ENCODE measurements at regions not wholly inside any gene's neighbourhood (a gene's known extent, or its start where the extent isn't known, plus 50 kb on each side); places are given as distances from the start of the nearest gene placed in this dataset.
"Not testable (repeated sequence)": the region's sequence is repeated elsewhere in the genome, so short reads cannot be mapped to it uniquely, and the experiment has no call there.

DNA sequence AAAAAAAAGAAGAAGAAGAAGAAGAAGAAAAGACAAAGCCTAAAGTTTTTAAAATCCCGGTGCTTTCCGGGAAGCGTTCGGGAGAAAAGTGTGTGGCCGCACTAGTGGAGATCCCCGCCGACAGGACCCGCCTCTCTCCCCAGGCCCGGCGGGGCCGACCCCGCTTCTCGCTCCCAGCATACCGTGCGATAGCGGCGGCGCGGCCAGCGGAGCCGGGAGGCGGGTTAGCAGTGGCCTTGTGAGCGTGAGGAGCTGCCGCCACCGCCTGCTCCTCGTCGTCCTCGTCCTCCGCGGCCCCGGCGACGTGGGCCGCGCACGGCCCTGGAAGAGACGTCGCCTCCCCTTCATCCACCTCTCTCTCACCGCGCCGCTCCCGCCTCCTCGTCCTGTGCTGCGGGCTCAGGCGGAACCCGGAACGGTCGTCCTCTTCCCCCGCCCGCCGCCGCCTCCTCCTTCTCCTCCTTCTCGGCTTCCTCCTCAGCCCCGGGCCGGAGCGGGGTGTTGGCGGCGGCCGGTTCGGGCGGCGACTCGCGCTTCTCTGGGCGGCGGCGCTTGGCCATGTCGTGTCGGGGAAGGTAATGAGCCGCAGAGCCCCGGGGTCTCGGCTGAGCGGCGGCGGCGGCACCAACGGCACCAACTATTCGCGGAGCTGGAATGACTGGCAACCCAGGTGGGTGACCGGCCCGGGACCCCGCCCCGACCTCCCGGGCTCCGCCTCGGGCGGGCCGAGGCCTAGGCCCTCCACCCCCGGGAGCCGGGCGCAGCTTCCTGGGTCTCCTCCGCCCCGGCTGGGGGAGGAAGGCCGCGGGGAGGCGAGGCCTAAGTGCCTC lies 62.6 kb upstream of the CDR2 start:
- H3K36me3 ChIP-seq (ENCODE audit: insufficient read depth in 1 of 2, low read depth in 1 of 2); H3K4me1 ChIP-seq; intact Hi-C loops (cut with DNase I); H3K27me3 ChIP-seq (ENCODE audit: insufficient read depth in 3 of 3, low read length in 2 of 3); H3K9me3 ChIP-seq: not testable (repeated sequence)
- peak; percentile 75 to 85 for DNase-seq
- Histone ChIP-seq H3K4me3 (peak overlapping the region; percentile 81), H3K27ac (peak overlapping the region; percentile 96)
- WGBS, 3 donors, result 0% methylated on average over 56 to 95 of the region's 96 CpGs
- peak; percentile 87 to 93 (median 89) for ATAC-seq

DNA sequence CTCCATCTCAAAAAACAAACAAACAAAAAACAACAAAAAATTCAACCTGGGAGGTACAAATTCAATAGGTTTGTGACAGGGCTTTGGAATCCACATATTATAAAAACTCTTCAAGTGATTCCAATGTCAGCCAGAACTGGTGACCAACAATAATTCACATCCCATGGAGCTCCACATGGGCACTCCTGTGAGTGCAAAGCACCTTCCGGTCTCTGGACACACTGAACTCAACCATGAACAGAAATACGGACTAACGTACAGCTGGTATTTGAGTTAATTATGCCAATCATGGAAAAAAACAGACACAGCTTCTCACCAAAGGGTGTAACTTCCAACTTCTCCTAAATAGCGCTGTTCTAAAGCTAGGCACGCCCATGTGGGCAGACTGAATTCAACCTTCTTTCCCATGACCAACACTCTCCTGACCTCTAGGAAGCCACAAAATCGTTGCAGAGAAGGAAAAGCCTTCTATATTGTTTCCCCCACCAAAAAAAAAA lies 62.0 kb upstream of the CDR2 start:
- H3K36me3 ChIP-seq (ENCODE audit: insufficient read depth in 1 of 2, low read depth in 1 of 2), result not testable (repeated sequence)
- peak overlapping the region; percentile 96 for H3K27ac ChIP-seq

DNA sequence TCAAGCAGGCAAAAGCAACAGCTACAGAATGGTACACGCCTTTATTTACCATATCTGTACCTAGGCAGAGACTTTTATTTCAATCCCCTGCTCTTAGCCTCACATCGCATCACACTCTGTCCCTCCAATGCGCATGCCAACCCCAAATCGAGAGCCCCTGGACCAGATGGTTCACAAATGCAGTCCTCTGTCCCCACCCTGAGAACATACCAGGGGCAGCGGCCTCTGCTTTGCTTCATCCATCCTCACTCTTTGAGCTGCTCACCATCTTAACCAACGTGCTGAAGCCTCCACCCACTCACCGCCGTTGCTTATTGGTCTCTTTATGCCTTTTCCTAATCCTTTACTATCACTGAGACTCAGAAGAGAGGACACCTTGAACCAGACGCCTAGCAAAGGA lies 56.9 kb upstream of the CDR2 start:
- H3K36me3 ChIP-seq (ENCODE audit: insufficient read depth in 1 of 2, low read depth in 1 of 2), result peaks cover 8 to 46% of the 10 kb centered on the region in 2 donors
- ATAC-seq; H3K27me3 ChIP-seq (ENCODE audit: insufficient read depth in 3 of 3, low read length in 2 of 3); H3K4me1 ChIP-seq; H3K27ac ChIP-seq; intact Hi-C loops (cut with DNase I); H3K4me3 ChIP-seq; DNase-seq; H3K9me3 ChIP-seq: not testable (repeated sequence)
- 85 to 93% (median 86%) methylated on average over 8 of the region's 9 CpGs for WGBS, 3 donors

More for the DNA sequence above, 62.0 kb upstream of the CDR2 start:
- DNase-seq; H3K9me3 ChIP-seq; H3K4me1 ChIP-seq; intact Hi-C loops (cut with DNase I); H3K27me3 ChIP-seq (ENCODE audit: insufficient read depth in 3 of 3, low read length in 2 of 3): not testable (repeated sequence)
- H3K4me3 ChIP-seq, result peak overlapping the region; percentile 81
- 0% methylated on average over 3 of the region's 6 CpGs for whole genome bisulfite sequencing, 3 donors
- peak; percentile 77 to 83 (median 79) for ATAC-seq

DNA sequence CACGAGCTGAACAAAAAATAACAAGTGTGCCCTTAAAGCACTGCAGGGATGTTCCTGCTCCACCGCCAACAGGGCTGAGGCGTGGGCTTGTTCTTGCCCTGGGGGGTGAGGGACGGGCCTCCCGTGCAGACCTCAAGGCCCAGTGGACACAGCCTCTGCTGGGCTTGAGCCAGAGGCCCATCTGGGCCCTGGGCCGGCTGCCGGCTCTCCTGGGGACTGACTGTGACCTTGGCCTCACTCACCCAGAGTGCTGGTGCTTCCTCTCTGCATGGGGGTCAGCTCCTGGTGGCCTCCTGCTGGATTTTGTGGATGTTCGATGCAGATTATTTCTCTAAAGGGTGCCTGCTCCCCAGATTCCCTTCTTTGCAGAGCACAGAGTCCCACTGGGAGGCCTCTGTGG lies 54.2 kb upstream of the CDR2 start:
- Histone ChIP-seq H3K4me1 (peaks cover 17% of the 10 kb centered on the region), H3K9me3 (no peaks in the 10 kb centered on the region), H3K27ac (no peak overlapping the region), H3K4me3 (no peak overlapping the region), H3K27me3 (ENCODE audit: insufficient read depth in 3 of 3, low read length in 2 of 3) (no peaks in the 10 kb centered on the region), H3K36me3 (ENCODE audit: insufficient read depth in 1 of 2, low read depth in 1 of 2) (peaks cover 10 to 46% of the 10 kb centered on the region in 2 donors)
- intact Hi-C loops (cut with DNase I), result loop anchor here (10.0 kb wide), 2 partner anchors 54 to 104 kb away; partner anchors contain the start of gene CDR2 (in 2 of the 2)
- DNase-seq (peak in 1 of 2 donors; percentile 56), ATAC-seq (no peak)
- TF ChIP-seq, protein P1, sequence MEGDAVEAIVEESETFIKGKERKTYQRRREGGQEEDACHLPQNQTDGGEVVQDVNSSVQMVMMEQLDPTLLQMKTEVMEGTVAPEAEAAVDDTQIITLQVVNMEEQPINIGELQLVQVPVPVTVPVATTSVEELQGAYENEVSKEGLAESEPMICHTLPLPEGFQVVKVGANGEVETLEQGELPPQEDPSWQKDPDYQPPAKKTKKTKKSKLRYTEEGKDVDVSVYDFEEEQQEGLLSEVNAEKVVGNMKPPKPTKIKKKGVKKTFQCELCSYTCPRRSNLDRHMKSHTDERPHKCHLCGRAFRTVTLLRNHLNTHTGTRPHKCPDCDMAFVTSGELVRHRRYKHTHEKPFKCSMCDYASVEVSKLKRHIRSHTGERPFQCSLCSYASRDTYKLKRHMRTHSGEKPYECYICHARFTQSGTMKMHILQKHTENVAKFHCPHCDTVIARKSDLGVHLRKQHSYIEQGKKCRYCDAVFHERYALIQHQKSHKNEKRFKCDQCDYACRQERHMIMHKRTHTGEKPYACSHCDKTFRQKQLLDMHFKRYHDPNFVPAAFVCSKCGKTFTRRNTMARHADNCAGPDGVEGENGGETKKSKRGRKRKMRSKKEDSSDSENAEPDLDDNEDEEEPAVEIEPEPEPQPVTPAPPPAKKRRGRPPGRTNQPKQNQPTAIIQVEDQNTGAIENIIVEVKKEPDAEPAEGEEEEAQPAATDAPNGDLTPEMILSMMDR (IDR thresholded peaks at IDR 0.05), result no peak
- WGBS, 3 donors, result 39 to 48% (median 40%) methylated on average over 8 of the region's 8 CpGs

DNA sequence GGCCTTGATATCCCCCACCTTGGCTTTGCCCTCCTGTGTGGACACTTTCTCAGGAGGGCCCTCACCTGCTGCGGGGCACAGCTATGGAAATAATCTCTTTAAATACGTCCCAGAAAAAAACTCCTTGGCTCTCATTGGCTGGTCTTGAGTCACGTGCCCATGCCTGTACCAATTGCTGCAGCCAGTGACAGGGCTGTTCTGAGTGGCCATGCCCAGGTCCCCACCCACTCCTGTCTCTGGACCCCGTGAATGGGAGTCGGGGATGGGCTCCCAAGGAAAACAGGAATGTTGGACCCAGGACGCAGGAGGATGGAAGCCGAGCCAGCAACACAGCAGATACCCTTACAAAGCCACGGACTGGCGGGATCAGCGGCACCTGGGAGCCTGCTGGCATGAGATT lies 53.1 kb upstream of the CDR2 start:
- Histone ChIP-seq H3K27ac (no peak overlapping the region), H3K36me3 (ENCODE audit: insufficient read depth in 1 of 2, low read depth in 1 of 2) (peaks cover 10 to 52% of the 10 kb centered on the region in 2 donors), H3K27me3 (ENCODE audit: insufficient read depth in 3 of 3, low read length in 2 of 3) (no peaks in the 10 kb centered on the region), H3K9me3 (no peaks in the 10 kb centered on the region), H3K4me3 (no peak overlapping the region), H3K4me1 (peaks cover 17% of the 10 kb centered on the region)
- TF ChIP-seq, protein P1 (IDR thresholded peaks at IDR 0.05), result no peak
- no peak for DNase-seq
- 80 to 91% (median 86%) methylated on average over 9 to 10 of the region's 10 CpGs for WGBS, 3 donors
- intact Hi-C loops (cut with DNase I), result loop anchor here (10.0 kb wide), 2 partner anchors 53 to 103 kb away; partner anchors contain the start of gene CDR2 (in 2 of the 2)
- no peak for ATAC-seq

DNA sequence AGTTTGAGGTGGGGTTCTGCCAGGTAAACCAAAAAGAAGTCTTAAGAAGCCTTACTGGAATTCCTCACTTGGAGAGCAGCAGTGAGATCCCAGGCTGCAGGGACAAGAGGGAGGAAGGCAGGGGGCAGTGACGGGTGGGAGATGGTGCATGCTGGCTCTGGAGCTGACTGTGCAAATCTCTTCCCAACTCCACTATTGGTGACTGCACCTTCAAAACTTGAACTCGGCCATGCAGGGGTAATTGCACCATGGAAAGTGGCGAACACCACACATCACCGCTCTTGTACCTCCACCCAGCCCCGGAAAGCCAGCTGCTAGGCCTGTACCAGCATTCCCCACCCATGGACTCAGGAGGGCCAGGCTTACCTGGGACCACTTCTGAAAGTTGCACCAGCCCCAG lies 51.4 kb upstream of the CDR2 start:
- Histone ChIP-seq H3K36me3 (ENCODE audit: insufficient read depth in 1 of 2, low read depth in 1 of 2) (peaks cover 11 to 62% of the 10 kb centered on the region in 2 donors), H3K4me3 (no peak overlapping the region), H3K9me3 (no peaks in the 10 kb centered on the region), H3K27ac (no peak overlapping the region), H3K27me3 (ENCODE audit: insufficient read depth in 3 of 3, low read length in 2 of 3) (no peaks in the 10 kb centered on the region), H3K4me1 (peaks cover 17% of the 10 kb centered on the region)
- ATAC-seq (no peak), DNase-seq (no peak)
- intact Hi-C loops (cut with DNase I), result loop anchor here (10.0 kb wide), 2 partner anchors 51 to 101 kb away; partner anchors contain the start of gene CDR2 (in 2 of the 2)
- TF ChIP-seq, protein P1 (IDR thresholded peaks at IDR 0.05), result no peak
- WGBS, 3 donors, result 88 to 90% (median 90%) methylated on average over 5 of the region's 5 CpGs

Data from psoas muscle (tissue), 7 donors.